Stimulated activated CD4-positive, alpha-beta T cell treated with anti-CD3 and anti-CD28 coated beads, Interleukin-15, amount 100 ng/mL, for 24 hours (primary cell): ENCODE measurements at regions not wholly inside any gene's neighbourhood (a gene's known extent, or its start where the extent isn't known, plus 50 kb on each side); places are given as distances from the start of the nearest gene placed in this dataset.

Experiments used
- DNase-seq: peaks from one replicate; pipeline ENCODE4 v3.0.0-alpha.2; 2020

DNA sequence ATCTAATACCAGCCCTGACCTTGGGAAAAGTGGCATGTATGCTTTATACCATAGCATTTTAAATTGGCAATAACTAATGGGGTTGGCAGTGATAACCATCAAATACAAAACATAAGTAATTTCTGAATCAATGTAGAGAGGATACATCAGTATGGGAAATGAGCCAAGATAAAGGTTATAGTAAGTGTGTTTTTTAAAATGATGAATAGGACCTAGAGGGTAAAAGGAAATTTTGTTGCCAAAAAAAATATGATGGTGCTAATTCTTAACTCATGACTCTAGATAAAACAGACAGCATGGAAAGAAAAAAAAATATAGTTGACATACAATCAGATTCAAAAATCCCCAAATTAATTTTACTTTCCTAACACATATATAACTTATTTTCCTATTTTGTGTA lies 75.4 kb upstream of the ROBO1 start:
- DNase-seq = no peak

DNA sequence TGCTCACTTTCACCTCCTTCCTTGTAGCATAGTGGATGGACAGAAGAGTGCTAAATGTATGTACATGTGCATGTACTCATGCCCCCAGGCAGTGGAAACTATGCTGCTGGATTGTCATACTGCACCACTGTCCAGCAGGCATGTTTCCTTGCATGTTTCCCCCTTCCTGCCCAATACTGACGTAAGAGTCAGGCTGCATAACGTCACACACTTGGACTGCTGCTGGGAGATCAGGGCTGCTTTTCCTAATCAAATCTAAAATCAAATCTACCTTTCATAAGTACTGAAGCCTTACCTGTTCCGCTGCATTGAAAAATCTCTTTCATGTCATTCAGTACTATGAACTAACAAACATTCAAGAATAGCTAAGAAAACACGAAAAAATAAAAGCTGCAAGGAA lies 67.9 kb upstream of the ROBO1 start:
- DNase-seq = no peak

GRCh38 chr3:79824166-79824565 lies 56.4 kb upstream of the ROBO1 start:
- DNase-seq = no peak

DNA sequence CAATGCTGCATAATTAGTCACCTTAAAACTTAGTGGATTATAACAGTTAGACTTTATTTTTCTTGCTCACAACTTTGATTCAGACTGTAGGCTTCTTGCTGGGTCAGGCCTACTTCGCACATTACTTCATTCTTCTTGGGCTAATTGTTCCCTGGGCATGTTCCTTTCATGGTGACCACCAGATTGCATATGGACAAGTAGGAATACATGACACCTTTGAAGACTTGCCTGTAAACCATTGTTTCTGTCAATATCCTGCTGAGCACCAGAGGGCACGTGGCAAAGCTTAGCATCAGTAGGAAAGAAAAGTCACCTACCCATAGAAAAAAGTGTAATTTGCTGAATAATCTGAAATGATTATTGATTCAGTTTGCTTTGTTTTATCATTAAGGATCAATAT lies 54.3 kb upstream of the ROBO1 start:
- no peak for DNase-seq

- no peak for DNase-seq
Observed at GRCh38 chr3:79820089-79820488, 52.3 kb upstream of the ROBO1 start.

GRCh38 chr3:79818015-79818414 lies 50.2 kb upstream of the ROBO1 start:
- DNase-seq = no peak
